Endothelial cell of umbilical vein (primary cell): ENCODE measurements at regions not wholly inside any gene's neighbourhood (a gene's known extent, or its start where the extent isn't known, plus 50 kb on each side); places are given as distances from the start of the nearest gene placed in this dataset.

ENCODE experiments used
- BruUV-seq: library from RNA; stranded (reverse); fragments of 400-500 nt; replicated peaks from 2 replicates; lab custom pipeline; 2021; lab: Mats Ljungman, UMichigan
- CTCF ChIA-PET: fragments of 300-600, 350-600 bp; sonication (Branson Sonifier 250); formaldehyde crosslinking; loops from one replicate; lab custom pipeline; 2021; ENCODE audit warnings: antibody characterized with exemption, inconsistent platforms; lab: Charles Lee
- POLR2A ChIA-PET: fragments of 300-600, 350-600 bp; sonication (Branson Sonifier 250); formaldehyde crosslinking; loops from one replicate; lab custom pipeline; 2021; ENCODE audit warnings: antibody characterized with exemption, inconsistent platforms; lab: Charles Lee
- DNase-seq: peaks from one replicate; pipeline ENCODE4 v3.0.0-alpha.2; 2011; ENCODE audit warnings: low read depth, low spot score
- FAIRE-seq: peaks from 2 replicates; lab custom pipeline; 2011; peaks lifted over from hg19 to GRCh38; lab: Jason Lieb, UNC
- H2AFZ ChIP-seq: 2 replicates; pipeline ENCODE4 v1.6.0; 2012; ENCODE audit warnings: low read depth, low read length, control low read depth, inconsistent platforms
- H3K27ac ChIP-seq: 2 replicates; pipeline ENCODE4 v1.5.1; 2011; ENCODE audit warnings: low read depth, mild to moderate bottlenecking, control low read depth, low read length, moderate library complexity; ENCODE audit not compliant: insufficient read depth
- H3K27me3 ChIP-seq, 2 experiments: 2 replicates each; pipeline versions ENCODE4 v1.6.0 to v1.6.1; 2011; ENCODE audit warnings: low read length in 2 of 2, mixed read lengths in 1 of 2; ENCODE audit not compliant: control insufficient read depth in 2 of 2, insufficient read depth in 2 of 2
- H3K36me3 ChIP-seq, 2 experiments: 2 replicates in 1 of 2; 3 replicates in 1 of 2; pipeline ENCODE4 v1.5.1; 2011; ENCODE audit warnings: low read length in 2 of 2, mild to moderate bottlenecking in 1 of 2, moderate library complexity in 1 of 2; ENCODE audit not compliant: control insufficient read depth in 2 of 2, insufficient read depth in 2 of 2; ENCODE audit errors: extremely low read depth in 1 of 2
- H3K4me1 ChIP-seq: 3 replicates; pipeline ENCODE4 v1.5.1; 2011; ENCODE audit warnings: mild to moderate bottlenecking, low read length; ENCODE audit not compliant: control insufficient read depth, insufficient read depth; ENCODE audit errors: extremely low read depth
- H3K4me2 ChIP-seq: 2 replicates; pipeline ENCODE4 v1.6.1; 2011; ENCODE audit warnings: low read length, control low read depth, mixed read lengths; ENCODE audit not compliant: insufficient read depth
- H3K4me3 ChIP-seq, 3 experiments: fragments of 200-600 bp in 1 of 3; sonication (generic), shearing (Covaris generic) in 1 of 3; replicated peaks in 1 of 3; 2 replicates each; pipeline ENCODE4 v1.5.1; 2011 to 2016; ENCODE audit warnings: control low read depth in 3 of 3, low read length in 3 of 3, mild to moderate bottlenecking in 2 of 3, inconsistent platforms in 1 of 3, low read depth in 1 of 3, moderate library complexity in 1 of 3; ENCODE audit not compliant: insufficient read depth in 1 of 3
- H3K79me2 ChIP-seq: 2 replicates; pipeline ENCODE4 v1.6.0; 2012; ENCODE audit warnings: low read length, inconsistent platforms; ENCODE audit not compliant: control insufficient read depth, insufficient read depth
- H3K9ac ChIP-seq: replicated peaks from 2 replicates; pipeline ENCODE3; 2011; ENCODE audit warnings: low read length, control low read depth; ENCODE audit not compliant: insufficient read depth; ENCODE audit errors: extremely low read depth
- H3K9me1 ChIP-seq: replicated peaks from 3 replicates; pipeline ENCODE4 v1.6.0; 2011; ENCODE audit warnings: mild to moderate bottlenecking, low read length; ENCODE audit not compliant: control insufficient read depth, insufficient read depth; ENCODE audit errors: extremely low read depth
- H3K9me3 ChIP-seq: replicated peaks from 2 replicates; pipeline ENCODE4 v1.5.1; 2012; ENCODE audit warnings: low read length, inconsistent platforms; ENCODE audit not compliant: control insufficient read depth, insufficient read depth
- H4K20me1 ChIP-seq: replicated peaks from 2 replicates; pipeline ENCODE3; 2011; ENCODE audit warnings: mild to moderate bottlenecking, low read length; ENCODE audit not compliant: control insufficient read depth, insufficient read depth; ENCODE audit errors: extremely low read depth
- dilution Hi-C: fragments of 300-500 bp; cut with MboI; formaldehyde crosslinking; loops from one replicate; pipeline ENCODE4 v1.15.0; 2019; ENCODE audit warnings: low sequenced_read_pairs; ENCODE audit not compliant: extremely low pct_ligation_motif_present
- intact Hi-C: fragments of 100-400 bp; cut with micrococcal nuclease; formaldehyde crosslinking; loops from one replicate; pipeline ENCODE4 v1.10.0; 2022
- TF ChIP-seq, protein P1 (sequence below): IDR thresholded peaks from 2 replicates; pipeline ENCODE4 v1.6.1; 2011; ENCODE audit not compliant: insufficient read depth, insufficient read length
- TF ChIP-seq, protein P2 (sequence below), 2 donors: IDR thresholded peaks; 1 replicate in 1 of 2; 2 replicates in 1 of 2; pipeline ENCODE4 v1.5.1; 2011; ENCODE audit warnings: low read length in 2 of 2, mild to moderate bottlenecking in 2 of 2, moderate library complexity in 2 of 2, control low read depth in 1 of 2, inconsistent platforms in 1 of 2, low read depth in 1 of 2; ENCODE audit not compliant: insufficient read depth in 1 of 2; ENCODE audit errors: extremely low read depth in 1 of 2

DNA sequence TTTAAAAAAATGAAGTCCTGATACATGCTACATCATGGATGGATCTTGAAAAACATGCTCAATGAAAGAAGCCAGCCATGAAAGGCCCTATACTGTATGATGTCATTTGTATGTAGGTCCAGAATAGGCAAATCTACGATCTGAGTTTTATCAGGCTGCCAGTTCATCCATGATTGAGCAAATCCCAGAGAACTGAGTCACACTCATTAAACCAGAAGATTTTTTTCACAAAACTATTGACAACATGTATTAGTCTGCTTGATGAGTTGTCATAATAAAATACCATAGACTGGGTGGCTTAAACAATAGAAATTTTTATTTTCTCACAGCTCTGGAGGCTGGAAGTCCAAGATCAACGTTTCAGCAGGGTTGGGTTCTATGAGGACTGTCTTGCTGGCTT is 130.7 kb downstream of the MREG start:
- no peak for FAIRE-seq
- Histone ChIP-seq H3K9me3 (no peaks in the 10 kb centered on the region), H3K9ac (no peak overlapping the region), H4K20me1 (no peaks in the 10 kb centered on the region), H2AFZ (no peak overlapping the region), H3K36me3 (no peaks in the 10 kb centered on the region), H3K27me3 (no peaks in the 10 kb centered on the region), H3K9me1 (no peaks in the 10 kb centered on the region), H3K27ac (no peak overlapping the region), H3K4me3 (no peak overlapping the region), H3K4me2 (no peak overlapping the region), H3K79me2 (no peaks in the 10 kb centered on the region), H3K4me1 (no peaks in the 10 kb centered on the region)
- no TSS peak for BruUV-seq
- POLR2A ChIA-PET = no interaction called here
- CTCF ChIA-PET = interaction anchor here (1.2 kb wide), 1 partner anchor 10 kb away, joined by 3 read pairs; no protein-coding TSS in a partner anchor
- dilution Hi-C loops (no loop called here), intact Hi-C loops (no loop called here)
- no peak for DNase-seq
- TF ChIP-seq, protein P1, sequence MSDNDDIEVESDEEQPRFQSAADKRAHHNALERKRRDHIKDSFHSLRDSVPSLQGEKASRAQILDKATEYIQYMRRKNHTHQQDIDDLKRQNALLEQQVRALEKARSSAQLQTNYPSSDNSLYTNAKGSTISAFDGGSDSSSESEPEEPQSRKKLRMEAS = no peak

GRCh38 chr2:215881582-215881981 is 131.8 kb downstream of the MREG start:
- Histone ChIP-seq H2AFZ (no peak overlapping the region), H3K4me3 (no peak overlapping the region), H3K9me3 (no peaks in the 10 kb centered on the region), H3K27me3 (no peaks in the 10 kb centered on the region), H3K9ac (no peak overlapping the region), H3K4me1 (no peaks in the 10 kb centered on the region), H3K36me3 (no peaks in the 10 kb centered on the region), H3K9me1 (no peaks in the 10 kb centered on the region), H4K20me1 (no peaks in the 10 kb centered on the region), H3K27ac (no peak overlapping the region), H3K79me2 (no peaks in the 10 kb centered on the region), H3K4me2 (no peak overlapping the region)
- POLR2A ChIA-PET = no interaction called here
- BruUV-seq = no TSS peak
- intact Hi-C loops (no loop called here), dilution Hi-C loops (no loop called here)
- DNase-seq (no peak), FAIRE-seq (no peak)
- CTCF ChIA-PET = interaction anchor here (0.8 to 2.3 kb wide), 6 partner anchors 9 to 122 kb away, joined by 3 to 11 read pairs (median 5); no protein-coding TSS in a partner anchor
- TF ChIP-seq, protein P2, sequence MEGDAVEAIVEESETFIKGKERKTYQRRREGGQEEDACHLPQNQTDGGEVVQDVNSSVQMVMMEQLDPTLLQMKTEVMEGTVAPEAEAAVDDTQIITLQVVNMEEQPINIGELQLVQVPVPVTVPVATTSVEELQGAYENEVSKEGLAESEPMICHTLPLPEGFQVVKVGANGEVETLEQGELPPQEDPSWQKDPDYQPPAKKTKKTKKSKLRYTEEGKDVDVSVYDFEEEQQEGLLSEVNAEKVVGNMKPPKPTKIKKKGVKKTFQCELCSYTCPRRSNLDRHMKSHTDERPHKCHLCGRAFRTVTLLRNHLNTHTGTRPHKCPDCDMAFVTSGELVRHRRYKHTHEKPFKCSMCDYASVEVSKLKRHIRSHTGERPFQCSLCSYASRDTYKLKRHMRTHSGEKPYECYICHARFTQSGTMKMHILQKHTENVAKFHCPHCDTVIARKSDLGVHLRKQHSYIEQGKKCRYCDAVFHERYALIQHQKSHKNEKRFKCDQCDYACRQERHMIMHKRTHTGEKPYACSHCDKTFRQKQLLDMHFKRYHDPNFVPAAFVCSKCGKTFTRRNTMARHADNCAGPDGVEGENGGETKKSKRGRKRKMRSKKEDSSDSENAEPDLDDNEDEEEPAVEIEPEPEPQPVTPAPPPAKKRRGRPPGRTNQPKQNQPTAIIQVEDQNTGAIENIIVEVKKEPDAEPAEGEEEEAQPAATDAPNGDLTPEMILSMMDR (IDR thresholded peaks at IDR 0.05; ENCODE audit: extremely low read depth in 1 of 2, insufficient read depth in 1 of 2, low read depth in 1 of 2, low read length in 2 of 2) = no peak
